Neural cell (in vitro differentiated cells): ENCODE measurements at regions not wholly inside any gene's neighbourhood (a gene's known extent, or its start where the extent isn't known, plus 50 kb on each side); places are given as distances from the start of the nearest gene placed in this dataset.

Experiments used
- H2AFZ ChIP-seq: fragments of 200-600, 300-800 bp; sonication (generic), shearing (Covaris generic); 2 replicates; pipeline ENCODE4 v1.6.0; 2014; ENCODE audit warnings: low read depth, mild to moderate bottlenecking, antibody characterized with exemption, low read length, moderate library complexity
- H3F3A ChIP-seq: fragments of 200-600 bp; shearing (Covaris generic); 2 replicates; pipeline ENCODE4 v1.6.1; 2016; ENCODE audit warnings: mild to moderate bottlenecking, moderate library complexity, mixed read lengths, antibody characterized with exemption, low read length; ENCODE audit not compliant: insufficient read depth, poor library complexity, severe bottlenecking
- H3K27ac ChIP-seq: fragments of 200-600, 300-800 bp; sonication (generic), shearing (Covaris generic); 2 replicates; pipeline ENCODE4 v1.5.1; 2014; ENCODE audit warnings: mild to moderate bottlenecking, low read length, moderate library complexity
- H3K27me3 ChIP-seq: fragments of 300-800, 200-600 bp; sonication (generic), shearing (Covaris generic); 2 replicates; pipeline ENCODE4 v1.6.0; 2014; ENCODE audit warnings: mild to moderate bottlenecking, low read depth, low read length, moderate library complexity; ENCODE audit not compliant: insufficient read depth
- H3K36me3 ChIP-seq: fragments of 300-800, 200-600 bp; sonication (generic), shearing (Covaris generic); 2 replicates; pipeline ENCODE4 v1.5.1; 2014; ENCODE audit warnings: mild to moderate bottlenecking, antibody characterized with exemption, low read length, moderate library complexity; ENCODE audit not compliant: insufficient read depth
- H3K4me2 ChIP-seq: fragments of 300-800, 200-600 bp; sonication (generic), shearing (Covaris generic); 2 replicates; pipeline ENCODE4 v1.6.0; 2014; ENCODE audit warnings: mild to moderate bottlenecking, low read length
- H3K4me3 ChIP-seq: fragments of 300-800, 200-600 bp; sonication (generic), shearing (Covaris generic); 2 replicates; pipeline ENCODE4 v1.5.1; 2014; ENCODE audit warnings: mild to moderate bottlenecking, low read length, moderate library complexity
- H3K79me2 ChIP-seq: fragments of 200-600 bp; shearing (Covaris generic); replicated peaks from 2 replicates; pipeline ENCODE4 v1.6.0; 2014; ENCODE audit warnings: mild to moderate bottlenecking, low read length, moderate library complexity; ENCODE audit not compliant: insufficient read depth
- H3K9ac ChIP-seq: fragments of 300-800, 200-600 bp; sonication (generic), shearing (Covaris generic); 2 replicates; pipeline ENCODE4 v1.6.1; 2016; ENCODE audit warnings: mild to moderate bottlenecking, low read length, mixed read lengths
- H3K9me2 ChIP-seq: fragments of 200-600 bp; shearing (Covaris generic); 2 replicates; pipeline ENCODE4 v1.6.1; 2016; ENCODE audit warnings: mild to moderate bottlenecking, low read length, mixed read lengths; ENCODE audit not compliant: insufficient read depth
- H3K9me3 ChIP-seq: fragments of 200-600, 300-800 bp; sonication (generic), shearing (Covaris generic); 2 replicates; pipeline ENCODE4 v1.6.1; 2016; ENCODE audit warnings: mild to moderate bottlenecking, mixed run types, low read length, moderate library complexity, mixed read lengths
- H4K20me1 ChIP-seq: fragments of 200-600 bp; shearing (Covaris generic); 2 replicates; pipeline ENCODE4 v1.6.1; 2016; ENCODE audit warnings: mild to moderate bottlenecking, mixed run types; ENCODE audit not compliant: insufficient read depth
- EP300 ChIP-seq: fragments of 450-650 bp; conservative IDR thresholded peaks from 2 replicates; pipeline ENCODE4 v1.6.1; 2014; ENCODE audit warnings: antibody characterized with exemption, mild to moderate bottlenecking, moderate library complexity; ENCODE audit not compliant: poor library complexity, severe bottlenecking
- EZH2 ChIP-seq: fragments of 200-600, 300-800 bp; shearing (Covaris generic), sonication (generic); IDR thresholded peaks from 2 replicates; pipeline ENCODE4 v1.6.1; 2014; ENCODE audit warnings: antibody characterized with exemption, low read length, borderline replicate concordance, mild to moderate bottlenecking; ENCODE audit not compliant: insufficient read depth, poor library complexity, severe bottlenecking
- MXI1 ChIP-seq: fragments of 450-650 bp; conservative IDR thresholded peaks from 2 replicates; pipeline ENCODE4 v1.6.1; 2014; ENCODE audit warnings: antibody characterized with exemption, mild to moderate bottlenecking; ENCODE audit not compliant: poor library complexity, severe bottlenecking
- POLR2AphosphoS5 ChIP-seq: IDR thresholded peaks from 2 replicates; pipeline ENCODE4 v1.6.1; 2012
- RAD21 ChIP-seq: fragments of 450-650 bp; conservative IDR thresholded peaks from 2 replicates; pipeline ENCODE4 v1.6.1; 2014; ENCODE audit warnings: antibody characterized with exemption, mild to moderate bottlenecking, moderate library complexity
- SMC3 ChIP-seq: fragments of 450-650 bp; conservative IDR thresholded peaks from 2 replicates; pipeline ENCODE4 v1.6.1; 2014; ENCODE audit warnings: antibody characterized with exemption, mild to moderate bottlenecking, moderate library complexity; ENCODE audit not compliant: poor library complexity
- TAF1 ChIP-seq: IDR thresholded peaks from 2 replicates; pipeline ENCODE4 v1.6.1; 2012; ENCODE audit warnings: low read depth
- TF ChIP-seq, protein P1 (sequence below): fragments of 450-650 bp; IDR thresholded peaks from 2 replicates; pipeline ENCODE4 v1.5.1; 2014; ENCODE audit warnings: antibody characterized with exemption, mild to moderate bottlenecking, moderate library complexity; ENCODE audit not compliant: poor library complexity, severe bottlenecking
- TF ChIP-seq, protein P2 (sequence below): IDR thresholded peaks from 2 replicates; pipeline ENCODE4 v1.6.1; 2012; ENCODE audit warnings: borderline replicate concordance

DNA sequence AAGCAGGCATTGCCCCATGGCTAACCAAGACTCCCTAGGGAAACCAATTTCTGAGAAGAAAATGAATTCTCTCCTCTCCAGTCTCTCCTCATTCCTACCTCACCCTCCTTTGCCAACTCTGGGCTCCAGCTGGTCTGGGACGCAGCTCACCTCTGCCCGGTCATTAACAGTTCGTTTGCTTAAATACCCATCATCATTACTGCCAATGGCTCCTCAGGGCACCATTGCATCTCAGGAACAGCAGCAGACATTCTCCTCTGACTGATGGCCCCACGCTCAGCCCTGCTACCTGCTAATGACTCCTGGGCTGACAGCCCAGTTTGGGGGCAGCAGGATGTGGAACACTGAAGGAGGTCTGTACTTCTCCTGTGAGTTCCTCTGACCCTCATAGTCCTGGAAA is 462.0 kb downstream of the INSC start:
- H3K4me2 ChIP-seq = no peak overlapping the region

DNA sequence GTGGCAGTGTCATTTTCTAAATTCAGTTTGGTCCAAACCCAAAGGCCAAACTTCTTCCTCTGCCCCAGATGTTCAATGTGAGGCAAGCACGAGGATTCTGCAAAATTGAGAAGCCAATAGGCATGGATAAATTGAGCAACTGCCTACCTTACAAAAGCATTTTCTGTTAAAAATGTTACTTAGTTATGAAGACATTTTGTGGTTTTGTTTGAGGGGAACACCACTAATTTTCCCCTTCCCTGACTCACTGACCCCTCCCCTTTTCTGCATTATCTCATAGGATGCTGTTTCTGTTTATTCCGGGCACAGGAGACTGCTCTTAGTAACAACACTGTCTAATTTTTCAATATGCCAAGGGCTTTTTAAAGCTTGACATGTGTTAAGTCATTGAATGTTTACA is 462.8 kb downstream of the INSC start:
- TF ChIP-seq, protein P1, sequence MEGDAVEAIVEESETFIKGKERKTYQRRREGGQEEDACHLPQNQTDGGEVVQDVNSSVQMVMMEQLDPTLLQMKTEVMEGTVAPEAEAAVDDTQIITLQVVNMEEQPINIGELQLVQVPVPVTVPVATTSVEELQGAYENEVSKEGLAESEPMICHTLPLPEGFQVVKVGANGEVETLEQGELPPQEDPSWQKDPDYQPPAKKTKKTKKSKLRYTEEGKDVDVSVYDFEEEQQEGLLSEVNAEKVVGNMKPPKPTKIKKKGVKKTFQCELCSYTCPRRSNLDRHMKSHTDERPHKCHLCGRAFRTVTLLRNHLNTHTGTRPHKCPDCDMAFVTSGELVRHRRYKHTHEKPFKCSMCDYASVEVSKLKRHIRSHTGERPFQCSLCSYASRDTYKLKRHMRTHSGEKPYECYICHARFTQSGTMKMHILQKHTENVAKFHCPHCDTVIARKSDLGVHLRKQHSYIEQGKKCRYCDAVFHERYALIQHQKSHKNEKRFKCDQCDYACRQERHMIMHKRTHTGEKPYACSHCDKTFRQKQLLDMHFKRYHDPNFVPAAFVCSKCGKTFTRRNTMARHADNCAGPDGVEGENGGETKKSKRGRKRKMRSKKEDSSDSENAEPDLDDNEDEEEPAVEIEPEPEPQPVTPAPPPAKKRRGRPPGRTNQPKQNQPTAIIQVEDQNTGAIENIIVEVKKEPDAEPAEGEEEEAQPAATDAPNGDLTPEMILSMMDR = no peak
- TF ChIP-seq, protein P2, sequence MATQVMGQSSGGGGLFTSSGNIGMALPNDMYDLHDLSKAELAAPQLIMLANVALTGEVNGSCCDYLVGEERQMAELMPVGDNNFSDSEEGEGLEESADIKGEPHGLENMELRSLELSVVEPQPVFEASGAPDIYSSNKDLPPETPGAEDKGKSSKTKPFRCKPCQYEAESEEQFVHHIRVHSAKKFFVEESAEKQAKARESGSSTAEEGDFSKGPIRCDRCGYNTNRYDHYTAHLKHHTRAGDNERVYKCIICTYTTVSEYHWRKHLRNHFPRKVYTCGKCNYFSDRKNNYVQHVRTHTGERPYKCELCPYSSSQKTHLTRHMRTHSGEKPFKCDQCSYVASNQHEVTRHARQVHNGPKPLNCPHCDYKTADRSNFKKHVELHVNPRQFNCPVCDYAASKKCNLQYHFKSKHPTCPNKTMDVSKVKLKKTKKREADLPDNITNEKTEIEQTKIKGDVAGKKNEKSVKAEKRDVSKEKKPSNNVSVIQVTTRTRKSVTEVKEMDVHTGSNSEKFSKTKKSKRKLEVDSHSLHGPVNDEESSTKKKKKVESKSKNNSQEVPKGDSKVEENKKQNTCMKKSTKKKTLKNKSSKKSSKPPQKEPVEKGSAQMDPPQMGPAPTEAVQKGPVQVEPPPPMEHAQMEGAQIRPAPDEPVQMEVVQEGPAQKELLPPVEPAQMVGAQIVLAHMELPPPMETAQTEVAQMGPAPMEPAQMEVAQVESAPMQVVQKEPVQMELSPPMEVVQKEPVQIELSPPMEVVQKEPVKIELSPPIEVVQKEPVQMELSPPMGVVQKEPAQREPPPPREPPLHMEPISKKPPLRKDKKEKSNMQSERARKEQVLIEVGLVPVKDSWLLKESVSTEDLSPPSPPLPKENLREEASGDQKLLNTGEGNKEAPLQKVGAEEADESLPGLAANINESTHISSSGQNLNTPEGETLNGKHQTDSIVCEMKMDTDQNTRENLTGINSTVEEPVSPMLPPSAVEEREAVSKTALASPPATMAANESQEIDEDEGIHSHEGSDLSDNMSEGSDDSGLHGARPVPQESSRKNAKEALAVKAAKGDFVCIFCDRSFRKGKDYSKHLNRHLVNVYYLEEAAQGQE = no peak
- TF ChIP-seq SMC3 = no peak
- TF ChIP-seq TAF1 = no peak
- TF ChIP-seq MXI1 = no peak
- TF ChIP-seq RAD21 = no peak
- TF ChIP-seq EP300 = no peak
- TF ChIP-seq POLR2AphosphoS5 = no peak
- TF ChIP-seq EZH2 = no peak
- no peaks in the 10 kb centered on the region for H3K9me2 ChIP-seq
- H3K27me3 ChIP-seq = no peaks in the 10 kb centered on the region
- no peak overlapping the region for H3K9ac ChIP-seq
- no peaks in the 10 kb centered on the region for H4K20me1 ChIP-seq
- H3K4me3 ChIP-seq = no peak overlapping the region
- H3K9me3 ChIP-seq = no peaks in the 10 kb centered on the region
- no peaks in the 10 kb centered on the region for H3K36me3 ChIP-seq
- no peaks in the 10 kb centered on the region for H3F3A ChIP-seq
- no peak overlapping the region for H3K4me2 ChIP-seq
- no peak overlapping the region for H2AFZ ChIP-seq
- no peak overlapping the region for H3K27ac ChIP-seq
- H3K79me2 ChIP-seq = no peaks in the 10 kb centered on the region

More for the DNA sequence above, 462.0 kb downstream of the INSC start:
- no peaks in the 10 kb centered on the region for H3K36me3 ChIP-seq
- H3K79me2 ChIP-seq = no peaks in the 10 kb centered on the region
- H3K4me3 ChIP-seq = no peak overlapping the region
- H3K9me3 ChIP-seq = no peaks in the 10 kb centered on the region
- no peaks in the 10 kb centered on the region for H3K9me2 ChIP-seq
- no peak overlapping the region for H2AFZ ChIP-seq
- TF ChIP-seq TAF1 (no peak), RAD21 (no peak)
- TF ChIP-seq, protein P1 = no peak
- H3F3A ChIP-seq = no peaks in the 10 kb centered on the region
- no peaks in the 10 kb centered on the region for H3K27me3 ChIP-seq
- H4K20me1 ChIP-seq = no peaks in the 10 kb centered on the region
- H3K27ac ChIP-seq = no peak overlapping the region
- H3K9ac ChIP-seq = no peak overlapping the region
